Trophoblast cell (in vitro differentiated cells and primary cell): ENCODE measurements at regions not wholly inside any gene's neighbourhood (a gene's known extent, or its start where the extent isn't known, plus 50 kb on each side); places are given as distances from the start of the nearest gene placed in this dataset.

Experiments used
- DNase-seq, 2 donors: peaks; one replicate each; pipeline ENCODE4 v3.0.0-alpha.2; 2016
- H2AFZ ChIP-seq: 2 replicates; pipeline ENCODE4 v1.6.1; 2013; ENCODE audit warnings: low read length, moderate library complexity, mild to moderate bottlenecking; ENCODE audit not compliant: insufficient read depth, poor library complexity
- H2AK5ac ChIP-seq: 2 replicates; pipeline ENCODE4 v1.6.1; 2013; ENCODE audit warnings: mild to moderate bottlenecking, low read length
- H2BK120ac ChIP-seq: 2 replicates; pipeline ENCODE4 v1.6.1; 2013; ENCODE audit warnings: low read length, mild to moderate bottlenecking, moderate library complexity; ENCODE audit not compliant: insufficient read depth, poor library complexity
- H2BK12ac ChIP-seq: 2 replicates; pipeline ENCODE4 v1.6.1; 2013; ENCODE audit warnings: mild to moderate bottlenecking, low read length, moderate library complexity
- H2BK5ac ChIP-seq: 2 replicates; pipeline ENCODE4 v1.6.1; 2013; ENCODE audit warnings: low read length, low read depth, moderate library complexity, mild to moderate bottlenecking; ENCODE audit not compliant: poor library complexity
- H3K14ac ChIP-seq: 2 replicates; pipeline ENCODE4 v1.6.1; 2013; ENCODE audit warnings: mild to moderate bottlenecking, low read length
- H3K18ac ChIP-seq: 2 replicates; pipeline ENCODE4 v1.6.1; 2013; ENCODE audit warnings: mild to moderate bottlenecking, low read length
- H3K23ac ChIP-seq: 2 replicates; pipeline ENCODE4 v1.6.1; 2013; ENCODE audit warnings: low read length
- H3K27ac ChIP-seq: 2 replicates; pipeline ENCODE4 v1.5.1; 2013; ENCODE audit warnings: low read depth, mild to moderate bottlenecking, inconsistent platforms, low read length, moderate library complexity
- H3K27me3 ChIP-seq: 2 replicates; pipeline ENCODE4 v1.6.1; 2013; ENCODE audit warnings: inconsistent platforms, mild to moderate bottlenecking, low read length, moderate library complexity; ENCODE audit not compliant: insufficient read depth
- H3K36me3 ChIP-seq, 2 experiments: 1 replicate in 1 of 2; 2 replicates in 1 of 2; pipeline ENCODE4 v1.6.1; 2013; ENCODE audit warnings: low read length in 2 of 2, mild to moderate bottlenecking in 2 of 2, moderate library complexity in 1 of 2; ENCODE audit not compliant: insufficient read depth in 2 of 2, control insufficient read depth in 1 of 2
- H3K4ac ChIP-seq: 2 replicates; pipeline ENCODE4 v1.6.1; 2013; ENCODE audit warnings: low read depth, mild to moderate bottlenecking, low read length, moderate library complexity
- H3K4me1 ChIP-seq, 2 experiments: 1 replicate in 1 of 2; 2 replicates in 1 of 2; pipeline ENCODE4 v1.6.1; 2013; ENCODE audit warnings: low read length in 2 of 2, mild to moderate bottlenecking in 2 of 2, moderate library complexity in 1 of 2; ENCODE audit not compliant: insufficient read depth in 2 of 2, control insufficient read depth in 1 of 2
- H3K4me2 ChIP-seq: 2 replicates; pipeline ENCODE4 v1.6.1; 2013; ENCODE audit warnings: inconsistent platforms, mild to moderate bottlenecking, low read length, moderate library complexity
- H3K4me3 ChIP-seq: 2 replicates; pipeline ENCODE4 v1.5.1; 2013; ENCODE audit warnings: mild to moderate bottlenecking, low read depth, low read length, inconsistent platforms
- H3K79me1 ChIP-seq: one replicate; pipeline ENCODE4 v1.6.1; 2013; ENCODE audit warnings: low read length
- H3K79me2 ChIP-seq: 2 replicates; pipeline ENCODE4 v1.6.1; 2013; ENCODE audit warnings: low read length, mild to moderate bottlenecking; ENCODE audit not compliant: control insufficient read depth, insufficient read depth, poor library complexity
- H3K9ac ChIP-seq: 2 replicates; pipeline ENCODE4 v1.6.1; 2013; ENCODE audit warnings: mild to moderate bottlenecking, low read length
- H3K9me3 ChIP-seq: 2 replicates; pipeline ENCODE4 v1.6.1; 2013; ENCODE audit warnings: low read depth, mild to moderate bottlenecking, control low read depth, inconsistent platforms, low read length; ENCODE audit not compliant: insufficient read depth
- H4K12ac ChIP-seq: 2 replicates; pipeline ENCODE4 v1.6.1; 2013; ENCODE audit warnings: low read depth, mild to moderate bottlenecking, low read length, moderate library complexity
- H4K8ac ChIP-seq: 2 replicates; pipeline ENCODE4 v1.6.1; 2013; ENCODE audit warnings: low read depth, mild to moderate bottlenecking, low read length, moderate library complexity
- H4K91ac ChIP-seq: one replicate; pipeline ENCODE4 v1.6.1; 2013; ENCODE audit warnings: low read depth, mild to moderate bottlenecking, low read length, moderate library complexity
- WGBS: extraction: QIAGEN DNeasy Blood & Tissue Kit; methylation state at CpG from one replicate; pipeline ENCODE4 v1.1.7; 2013; ENCODE audit warnings: missing lambda C conversion rate; ENCODE audit not compliant: insufficient read length, insufficient coverage; ENCODE audit errors: extremely low coverage; 5-methylcytosine and 5-hydroxymethylcytosine counted together

DNA sequence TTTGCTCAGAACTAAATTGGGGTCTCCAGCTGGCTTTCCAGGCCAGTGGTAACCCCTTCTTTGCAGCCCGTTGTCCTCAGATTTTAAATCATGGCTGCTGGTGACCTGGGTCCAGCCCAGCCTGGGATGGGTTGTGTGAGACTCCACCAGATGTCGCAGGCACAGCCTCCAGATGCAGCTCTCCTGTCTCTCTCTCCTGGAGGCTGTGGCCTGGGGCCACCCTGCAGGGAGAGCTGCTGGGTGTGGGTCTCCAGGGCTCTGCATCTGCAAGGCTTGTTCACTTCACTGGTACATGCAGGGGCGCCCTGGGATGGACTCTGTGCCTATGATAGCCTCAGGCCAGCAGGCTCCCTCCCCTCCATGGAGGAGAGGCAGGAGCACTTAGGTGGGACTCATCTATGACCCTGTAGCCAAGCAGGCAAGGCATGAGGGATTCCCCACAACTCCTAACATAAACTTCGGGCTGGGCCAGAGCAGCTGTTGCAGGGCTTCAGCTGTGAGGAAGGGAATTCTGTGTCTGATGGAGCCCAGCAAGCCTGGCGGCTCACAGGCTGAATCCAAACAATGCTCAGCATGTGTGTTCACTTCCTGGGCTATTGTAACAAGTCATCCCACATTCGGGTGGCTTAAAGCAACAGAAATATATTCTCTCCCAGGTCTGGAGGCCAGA is 94.7 kb upstream of the NXT1 start:
- peaks cover 2% of the 10 kb centered on the region for H3K9me3 ChIP-seq
- H2AK5ac ChIP-seq = no peak overlapping the region
- no peak overlapping the region for H2BK120ac ChIP-seq
- no peaks in the 10 kb centered on the region for H3K27me3 ChIP-seq
- no peaks in the 10 kb centered on the region for H3K79me1 ChIP-seq
- no peak overlapping the region for H2BK12ac ChIP-seq
- no peak overlapping the region for H3K4me3 ChIP-seq
- H3K36me3 ChIP-seq = no peaks in the 10 kb centered on the region
- no peaks in the 10 kb centered on the region for H3K79me2 ChIP-seq
- H4K8ac ChIP-seq = no peak overlapping the region
- no peak overlapping the region for H4K12ac ChIP-seq
- no peak overlapping the region for H3K9ac ChIP-seq
- H2BK5ac ChIP-seq = no peak overlapping the region
- no peak overlapping the region for H3K23ac ChIP-seq
- no peak overlapping the region for H3K27ac ChIP-seq
- H3K4me2 ChIP-seq = no peak overlapping the region
- H3K4me1 ChIP-seq = peaks cover 0 to 1% of the 10 kb centered on the region in 2 experiments
- no peak overlapping the region for H4K91ac ChIP-seq
- H2AFZ ChIP-seq = no peak overlapping the region
- no peak overlapping the region for H3K4ac ChIP-seq
- no peak for DNase-seq
- H3K14ac ChIP-seq = no peak overlapping the region
- no peak overlapping the region for H3K18ac ChIP-seq
- no CpG with 5 or more reads among the region's 6 CpGs for WGBS

DNA sequence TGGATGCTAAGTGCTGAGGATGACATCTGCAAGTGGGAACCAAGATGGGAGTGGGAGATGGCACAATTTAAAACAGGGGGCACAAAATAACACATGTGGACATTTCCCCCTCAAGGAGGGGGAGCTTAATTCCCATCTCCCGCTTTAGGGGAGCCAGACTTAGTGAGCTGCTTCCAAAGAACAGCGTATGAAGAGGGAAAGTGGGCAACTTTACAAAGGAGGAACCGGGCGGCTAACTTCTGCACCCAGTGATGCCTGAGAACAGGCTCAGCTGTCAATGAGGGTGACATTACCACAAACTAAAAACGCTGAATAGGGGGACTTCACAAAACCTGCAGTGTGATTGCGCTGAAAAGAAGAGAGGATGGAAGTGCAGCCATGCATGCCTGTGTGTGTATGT is 95.5 kb upstream of the NXT1 start:
- no peaks in the 10 kb centered on the region for H3K79me2 ChIP-seq
- no peak overlapping the region for H2AFZ ChIP-seq
- no peak overlapping the region for H2BK12ac ChIP-seq
- H3K4me2 ChIP-seq = no peak overlapping the region
- peaks cover 0 to 1% of the 10 kb centered on the region in 2 experiments for H3K4me1 ChIP-seq
- no peak overlapping the region for H3K9ac ChIP-seq
- H3K9me3 ChIP-seq = peaks cover 2% of the 10 kb centered on the region
- H3K27me3 ChIP-seq = no peaks in the 10 kb centered on the region
- no CpG with 5 or more reads among the region's 6 CpGs for WGBS
- no peaks in the 10 kb centered on the region for H3K79me1 ChIP-seq
- H2BK120ac ChIP-seq = no peak overlapping the region
- no peak overlapping the region for H3K4ac ChIP-seq
- no peak overlapping the region for H4K8ac ChIP-seq
- H3K14ac ChIP-seq = no peak overlapping the region
- no peak overlapping the region for H4K12ac ChIP-seq
- no peak for DNase-seq
- H3K4me3 ChIP-seq = no peak overlapping the region
- no peak overlapping the region for H2AK5ac ChIP-seq
- no peak overlapping the region for H4K91ac ChIP-seq
- no peak overlapping the region for H3K23ac ChIP-seq
- no peak overlapping the region for H3K27ac ChIP-seq
- no peak overlapping the region for H2BK5ac ChIP-seq
- H3K36me3 ChIP-seq = no peaks in the 10 kb centered on the region
- no peak overlapping the region for H3K18ac ChIP-seq

DNA sequence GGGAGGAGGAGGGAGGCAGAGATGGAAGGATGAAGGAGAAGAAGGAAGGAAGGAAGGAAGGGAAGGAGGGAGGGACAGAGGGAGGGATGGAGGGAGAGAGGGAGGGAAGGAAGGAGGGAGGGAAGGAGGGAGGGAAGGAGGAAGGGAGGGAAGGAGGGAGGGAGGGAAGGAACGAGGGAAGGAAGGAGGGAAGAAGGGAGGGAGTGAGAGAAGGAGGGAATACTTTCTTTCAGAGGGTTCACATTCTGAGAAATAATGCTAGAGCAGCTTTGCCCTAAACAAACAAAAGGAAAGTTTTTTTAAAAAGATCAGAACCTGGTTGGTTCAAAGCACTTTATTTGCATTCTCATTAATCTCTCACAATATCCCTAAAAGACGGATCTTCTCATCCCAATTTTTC is 96.1 kb upstream of the NXT1 start:
- WGBS = no CpG with 5 or more reads among the region's 2 CpGs
- Histone ChIP-seq H3K4me1 (peaks cover 0 to 1% of the 10 kb centered on the region in 2 experiments), H3K9me3 (peaks cover 2% of the 10 kb centered on the region), H2BK5ac (no peak overlapping the region), H3K4ac (no peak overlapping the region), H3K14ac (no peak overlapping the region), H3K23ac (no peak overlapping the region), H2AK5ac (no peak overlapping the region), H3K18ac (no peak overlapping the region), H2BK120ac (no peak overlapping the region), H3K4me3 (no peak overlapping the region), H4K12ac (no peak overlapping the region), H3K27ac (no peak overlapping the region), H4K8ac (no peak overlapping the region), H2AFZ (no peak overlapping the region), H3K4me2 (no peak overlapping the region), H3K79me1 (no peaks in the 10 kb centered on the region), H3K27me3 (no peaks in the 10 kb centered on the region), H3K9ac (no peak overlapping the region), H3K79me2 (no peaks in the 10 kb centered on the region), H4K91ac (no peak overlapping the region), H2BK12ac (no peak overlapping the region), H3K36me3 (no peaks in the 10 kb centered on the region)
- DNase-seq = no peak

DNA sequence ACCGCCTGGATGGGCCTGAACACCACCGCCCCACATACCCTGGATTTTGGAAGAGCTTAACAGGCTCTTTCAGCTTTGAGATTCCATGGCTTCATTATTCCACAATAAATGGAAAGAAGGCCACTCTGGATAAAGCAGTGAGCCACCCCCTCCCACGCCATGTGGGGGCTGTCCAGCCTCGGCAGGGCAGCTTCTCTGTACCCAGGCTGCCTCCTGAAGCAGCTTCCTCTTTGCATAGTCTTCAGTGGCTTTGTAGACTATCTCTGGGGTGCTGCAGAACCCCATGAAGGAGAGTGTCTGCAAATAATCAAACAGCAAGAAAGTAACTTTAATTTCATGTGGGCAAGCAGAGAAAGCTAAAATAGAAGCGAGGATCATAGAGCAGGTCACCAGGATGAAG is 96.6 kb upstream of the NXT1 start:
- Histone ChIP-seq H3K4ac (no peak overlapping the region), H3K4me1 (peaks cover 0 to 1% of the 10 kb centered on the region in 2 experiments), H2BK12ac (no peak overlapping the region), H3K4me2 (no peak overlapping the region), H3K79me2 (no peaks in the 10 kb centered on the region), H3K9me3 (peaks cover 2% of the 10 kb centered on the region), H3K18ac (no peak overlapping the region), H4K12ac (no peak overlapping the region), H3K9ac (no peak overlapping the region), H3K23ac (no peak overlapping the region), H3K4me3 (no peak overlapping the region), H3K14ac (no peak overlapping the region), H3K27me3 (no peaks in the 10 kb centered on the region), H2AK5ac (no peak overlapping the region), H3K27ac (no peak overlapping the region), H3K79me1 (no peaks in the 10 kb centered on the region), H2BK120ac (no peak overlapping the region), H4K8ac (no peak overlapping the region), H4K91ac (no peak overlapping the region), H2AFZ (no peak overlapping the region), H3K36me3 (no peaks in the 10 kb centered on the region), H2BK5ac (no peak overlapping the region)
- WGBS = no CpG with 5 or more reads among the region's 5 CpGs
- DNase-seq = no peak
